IPS-NIHi11 (cell line): ENCODE measurements at regions not wholly inside any gene's neighbourhood (a gene's known extent, or its start where the extent isn't known, plus 50 kb on each side); places are given as distances from the start of the nearest gene placed in this dataset.
"Not testable (repeated sequence)": the region's sequence is repeated elsewhere in the genome, so short reads cannot be mapped to it uniquely, and the experiment has no call there.

Experiments
- DNase-seq: peaks from one replicate; pipeline ENCODE4 v3.0.0; 2012; ENCODE audit warnings: mixed read lengths, low spot score

GRCh38 chr3:110946810-110947209 lies 124.8 kb upstream of the NECTIN3 start:
- DNase-seq = no peak

GRCh38 chr3:110949194-110949593 lies 122.4 kb upstream of the NECTIN3 start:
- DNase-seq = not testable (repeated sequence)

- no peak for DNase-seq
Measured at GRCh38 chr3:110955301-110955880, 116.2 kb upstream of the NECTIN3 start.

GRCh38 chr3:110956081-110956480 lies 115.5 kb upstream of the NECTIN3 start:
- DNase-seq = no peak

GRCh38 chr3:110957247-110958025 lies 114.2 kb upstream of the NECTIN3 start:
- no peak for DNase-seq

GRCh38 chr3:110958313-110959147 lies 113.1 kb upstream of the NECTIN3 start:
- no peak for DNase-seq

- no peak for DNase-seq
Measured at GRCh38 chr3:110965976-110966375, 105.6 kb upstream of the NECTIN3 start.

- no peak for DNase-seq
Measured at GRCh38 chr3:110966966-110967663, 104.5 kb upstream of the NECTIN3 start.

GRCh38 chr3:110968076-110968475 lies 103.5 kb upstream of the NECTIN3 start:
- no peak for DNase-seq

- no peak for DNase-seq
Measured at GRCh38 chr3:110969229-110970211, 102.1 kb upstream of the NECTIN3 start.

- no peak for DNase-seq
Measured at GRCh38 chr3:110971010-110971601, 100.5 kb upstream of the NECTIN3 start.

- DNase-seq = no peak
Measured at GRCh38 chr3:110973263-110973895, 98.2 kb upstream of the NECTIN3 start.

- DNase-seq = no peak
Measured at GRCh38 chr3:110974902-110975301, 96.7 kb upstream of the NECTIN3 start.

GRCh38 chr3:110984456-110985250 lies 87.0 kb upstream of the NECTIN3 start:
- no peak for DNase-seq

- DNase-seq = no peak
Measured at GRCh38 chr3:110989446-110989845, 82.2 kb upstream of the NECTIN3 start.

- DNase-seq = no peak
Measured at GRCh38 chr3:110995461-110996231, 76.0 kb upstream of the NECTIN3 start.

GRCh38 chr3:110998766-110999165 lies 72.8 kb upstream of the NECTIN3 start:
- DNase-seq = not testable (repeated sequence)

GRCh38 chr3:111006485-111006884 lies 65.1 kb upstream of the NECTIN3 start:
- not testable (repeated sequence) for DNase-seq
